ENCODE measurements at regions not wholly inside any gene's neighbourhood (a gene's known extent, or its start where the extent isn't known, plus 50 kb on each side); places are given as distances from the start of the nearest gene placed in this dataset.

- TF ChIP-seq CTCF (IDR thresholded peaks at IDR 0.05) (no peak), POLR2A (IDR thresholded peaks at IDR 0.05) (no peak)
Observed at GRCh38 chr13:50593207-50593606, 250.3 kb downstream of the DLEU7 start.

Measured in prostate gland (tissue), 2 donors.